ENCODE measurements at regions not wholly inside any gene's neighbourhood (a gene's known extent, or its start where the extent isn't known, plus 50 kb on each side); places are given as distances from the start of the nearest gene placed in this dataset.

- no peak for FAIRE-seq
- DNase-seq (ENCODE audit: extremely low read depth in 1 of 4, low spot score in 3 of 4): no peak
These were observed 126.1 kb downstream of the PPIAL4G start for GRCh38 chr1:148357037-148357436.

More at GRCh38 chr1:148357037-148357436, 126.1 kb downstream of the PPIAL4G start:
- Histone ChIP-seq H3K9ac (ENCODE audit: insufficient read depth in 1 of 2, low read depth in 2 of 2, low read length in 2 of 2) (no peak overlapping the region), H3K9me3 (replicated peaks; ENCODE audit: control insufficient read depth, insufficient read depth, low read depth, low read length) (no peaks in the 10 kb centered on the region; the same call in 1 of the 2 replicates), H3K79me2 (ENCODE audit: control insufficient read depth, insufficient read depth, low read length) (no peaks in the 10 kb centered on the region), H3K9me1 (ENCODE audit: control insufficient read depth, insufficient read depth, low read length) (no peaks in the 10 kb centered on the region), H3K36me3 (ENCODE audit: control insufficient read depth, insufficient read depth, low read length) (no peaks in the 10 kb centered on the region), H3K27me3 (ENCODE audit: control insufficient read depth in 2 of 2, insufficient read depth in 2 of 2, low read length in 2 of 2) (peaks cover 16 to 33% of the 10 kb centered on the region in 2 experiments), H3K4me1 (replicated peaks in 1 of 2; ENCODE audit: control insufficient read depth in 2 of 2, insufficient read depth in 2 of 2, low read length in 2 of 2) (peaks cover 0 to 5% of the 10 kb centered on the region in 2 experiments; a peak in 2 of 5 replicates), H3K4me3 (no peak overlapping the region), H3K4me2 (ENCODE audit: insufficient read depth, low read length) (no peak overlapping the region), H4K20me1 (replicated peaks; ENCODE audit: control insufficient read depth, insufficient read depth, low read length) (no peaks in the 10 kb centered on the region), H2AFZ (ENCODE audit: low read depth, low read length) (no peak overlapping the region), H3K27ac (ENCODE audit: extremely low read depth, low read depth, low read length) (no peak overlapping the region)
- WGBS (ENCODE audit: insufficient coverage, low coverage, missing lambda C conversion rate): 0% methylated on average over 1 of the region's 1 CpG
- no peak for ATAC-seq
- BruUV-seq (replicated peaks): no TSS peak
- intact Hi-C loops (cut with micrococcal nuclease) (no loop called here), in situ Hi-C loops (cut with MboI) (loop anchor here (25.0 kb wide), 2 partner anchors 180 to 405 kb away; no protein-coding TSS in a partner anchor)
- ChIA-PET CTCF (ENCODE audit: low intra/inter-chr PET ratio) (no interaction called here), POLR2A (interaction anchor here (1.0 kb wide), 1 partner anchor 9 kb away, joined by 3 read pairs; no protein-coding TSS in a partner anchor)
- TF ChIP-seq ZNF217 (CRISPR knock-in tag; IDR thresholded peaks at IDR 0.05) (no peak), XRCC4 (IDR thresholded peaks at IDR 0.05; ENCODE audit: extremely low read depth, insufficient read depth, insufficient read length) (no peak), XRCC3 (IDR thresholded peaks at IDR 0.05) (no peak), IRF2 (CRISPR knock-in tag; IDR thresholded peaks at IDR 0.05) (no peak), ZNF134 (CRISPR knock-in tag; conservative IDR thresholded peaks at IDR 0.05) (no peak), SMARCA4 (IDR thresholded peaks at IDR 0.05) (no peak), ZNF175 (CRISPR knock-in tag; IDR thresholded peaks at IDR 0.05; ENCODE audit: low read depth) (no peak), KDM5B (IDR thresholded peaks at IDR 0.05; ENCODE audit: insufficient replicate concordance, low read depth, low read length) (no peak), SMAD4 (CRISPR knock-in tag; conservative IDR thresholded peaks at IDR 0.05) (no peak), POLR2A (conservative IDR thresholded peaks at IDR 0.05) (no peak), POLR2AphosphoS5 (IDR thresholded peaks at IDR 0.05; ENCODE audit: control insufficient read depth, insufficient read depth, low read depth, low read length) (no peak), ZBTB26 (CRISPR knock-in tag; IDR thresholded peaks at IDR 0.05) (no peak), ZNF778 (CRISPR knock-in tag; IDR thresholded peaks at IDR 0.05) (no peak), HDAC8 (tag; IDR thresholded peaks at IDR 0.05) (no peak), KLF13 (tag; IDR thresholded peaks at IDR 0.05; ENCODE audit: borderline replicate concordance, low read depth) (no peak)
- TF ChIP-seq, protein P1, sequence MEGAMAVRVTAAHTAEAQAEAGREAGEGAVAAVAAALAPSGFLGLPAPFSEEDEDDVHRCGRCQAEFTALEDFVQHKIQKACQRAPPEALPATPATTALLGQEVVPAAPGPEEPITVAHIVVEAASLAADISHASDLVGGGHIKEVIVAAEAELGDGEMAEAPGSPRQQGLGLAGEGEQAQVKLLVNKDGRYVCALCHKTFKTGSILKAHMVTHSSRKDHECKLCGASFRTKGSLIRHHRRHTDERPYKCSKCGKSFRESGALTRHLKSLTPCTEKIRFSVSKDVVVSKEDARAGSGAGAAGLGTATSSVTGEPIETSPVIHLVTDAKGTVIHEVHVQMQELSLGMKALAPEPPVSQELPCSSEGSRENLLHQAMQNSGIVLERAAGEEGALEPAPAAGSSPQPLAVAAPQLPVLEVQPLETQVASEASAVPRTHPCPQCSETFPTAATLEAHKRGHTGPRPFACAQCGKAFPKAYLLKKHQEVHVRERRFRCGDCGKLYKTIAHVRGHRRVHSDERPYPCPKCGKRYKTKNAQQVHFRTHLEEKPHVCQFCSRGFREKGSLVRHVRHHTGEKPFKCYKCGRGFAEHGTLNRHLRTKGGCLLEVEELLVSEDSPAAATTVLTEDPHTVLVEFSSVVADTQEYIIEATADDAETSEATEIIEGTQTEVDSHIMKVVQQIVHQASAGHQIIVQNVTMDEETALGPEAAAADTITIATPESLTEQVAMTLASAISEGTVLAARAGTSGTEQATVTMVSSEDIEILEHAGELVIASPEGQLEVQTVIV (CRISPR knock-in tag; IDR thresholded peaks at IDR 0.05; ENCODE audit: borderline replicate concordance): no peak
- TF ChIP-seq, protein P2, sequence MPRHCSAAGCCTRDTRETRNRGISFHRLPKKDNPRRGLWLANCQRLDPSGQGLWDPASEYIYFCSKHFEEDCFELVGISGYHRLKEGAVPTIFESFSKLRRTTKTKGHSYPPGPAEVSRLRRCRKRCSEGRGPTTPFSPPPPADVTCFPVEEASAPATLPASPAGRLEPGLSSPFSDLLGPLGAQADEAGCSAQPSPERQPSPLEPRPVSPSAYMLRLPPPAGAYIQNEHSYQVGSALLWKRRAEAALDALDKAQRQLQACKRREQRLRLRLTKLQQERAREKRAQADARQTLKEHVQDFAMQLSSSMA (CRISPR knock-in tag; IDR thresholded peaks at IDR 0.05): no peak

Data from K562 (cell line).